ENCODE measurements at regions not wholly inside any gene's neighbourhood (a gene's known extent, or its start where the extent isn't known, plus 50 kb on each side); places are given as distances from the start of the nearest gene placed in this dataset.

DNA sequence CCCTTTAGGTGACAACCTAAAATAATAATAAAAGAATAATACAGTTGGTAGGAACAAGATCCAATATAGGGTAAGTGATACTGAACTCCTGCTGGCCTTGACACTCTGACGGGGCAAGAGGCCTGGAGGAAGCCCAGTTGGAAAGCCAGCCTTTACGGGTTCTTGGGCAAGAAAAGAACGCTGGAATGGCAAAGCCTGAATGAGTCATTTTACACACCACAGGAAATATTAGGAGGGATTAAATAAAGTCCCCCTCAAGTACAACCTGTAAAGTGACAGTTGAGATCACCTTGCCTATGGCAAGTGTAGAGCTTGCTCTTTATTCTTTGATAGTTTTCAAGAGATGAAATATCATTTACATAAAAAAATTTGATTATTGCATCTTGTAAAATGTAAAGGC, 244.5 kb upstream of the TLL1 start (continued):
- no peak for TF ChIP-seq FOXK1 (CRISPR knock-in tag; IDR thresholded peaks at IDR 0.05)
- TF ChIP-seq, protein P1, sequence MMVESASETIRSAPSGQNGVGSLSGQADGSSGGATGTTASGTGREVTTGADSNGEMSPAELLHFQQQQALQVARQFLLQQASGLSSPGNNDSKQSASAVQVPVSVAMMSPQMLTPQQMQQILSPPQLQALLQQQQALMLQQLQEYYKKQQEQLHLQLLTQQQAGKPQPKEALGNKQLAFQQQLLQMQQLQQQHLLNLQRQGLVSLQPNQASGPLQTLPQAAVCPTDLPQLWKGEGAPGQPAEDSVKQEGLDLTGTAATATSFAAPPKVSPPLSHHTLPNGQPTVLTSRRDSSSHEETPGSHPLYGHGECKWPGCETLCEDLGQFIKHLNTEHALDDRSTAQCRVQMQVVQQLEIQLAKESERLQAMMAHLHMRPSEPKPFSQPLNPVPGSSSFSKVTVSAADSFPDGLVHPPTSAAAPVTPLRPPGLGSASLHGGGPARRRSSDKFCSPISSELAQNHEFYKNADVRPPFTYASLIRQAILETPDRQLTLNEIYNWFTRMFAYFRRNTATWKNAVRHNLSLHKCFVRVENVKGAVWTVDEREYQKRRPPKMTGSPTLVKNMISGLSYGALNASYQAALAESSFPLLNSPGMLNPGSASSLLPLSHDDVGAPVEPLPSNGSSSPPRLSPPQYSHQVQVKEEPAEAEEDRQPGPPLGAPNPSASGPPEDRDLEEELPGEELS (CRISPR knock-in tag; IDR thresholded peaks at IDR 0.05) = no peak
- no peak for TF ChIP-seq NFYB (CRISPR knock-in tag; conservative IDR thresholded peaks at IDR 0.05; ENCODE audit: low read depth)
- no peak for TF ChIP-seq ELF4 (CRISPR knock-in tag; IDR thresholded peaks at IDR 0.05; ENCODE audit: low read depth)

DNA sequence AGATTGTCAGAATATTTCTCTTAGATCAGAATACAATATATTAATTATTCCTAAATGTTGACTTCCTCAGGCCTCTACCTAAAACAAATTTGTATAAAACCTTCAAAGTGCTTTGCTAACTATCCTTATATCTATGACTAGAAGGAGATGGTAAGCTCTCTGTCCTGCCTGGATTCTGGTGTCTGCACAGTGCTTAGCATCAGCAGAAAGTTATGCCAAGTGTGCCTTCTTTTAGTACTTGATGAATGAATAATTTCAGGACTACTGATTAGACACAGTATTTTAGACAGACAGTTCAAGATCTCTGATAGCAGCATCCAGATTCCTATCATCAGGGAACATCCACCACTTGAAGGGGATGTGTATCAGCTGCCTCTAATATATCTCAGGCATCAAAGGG, 242.4 kb upstream of the TLL1 start:
- DNase-seq (ENCODE audit: low spot score) = no peak

DNA sequence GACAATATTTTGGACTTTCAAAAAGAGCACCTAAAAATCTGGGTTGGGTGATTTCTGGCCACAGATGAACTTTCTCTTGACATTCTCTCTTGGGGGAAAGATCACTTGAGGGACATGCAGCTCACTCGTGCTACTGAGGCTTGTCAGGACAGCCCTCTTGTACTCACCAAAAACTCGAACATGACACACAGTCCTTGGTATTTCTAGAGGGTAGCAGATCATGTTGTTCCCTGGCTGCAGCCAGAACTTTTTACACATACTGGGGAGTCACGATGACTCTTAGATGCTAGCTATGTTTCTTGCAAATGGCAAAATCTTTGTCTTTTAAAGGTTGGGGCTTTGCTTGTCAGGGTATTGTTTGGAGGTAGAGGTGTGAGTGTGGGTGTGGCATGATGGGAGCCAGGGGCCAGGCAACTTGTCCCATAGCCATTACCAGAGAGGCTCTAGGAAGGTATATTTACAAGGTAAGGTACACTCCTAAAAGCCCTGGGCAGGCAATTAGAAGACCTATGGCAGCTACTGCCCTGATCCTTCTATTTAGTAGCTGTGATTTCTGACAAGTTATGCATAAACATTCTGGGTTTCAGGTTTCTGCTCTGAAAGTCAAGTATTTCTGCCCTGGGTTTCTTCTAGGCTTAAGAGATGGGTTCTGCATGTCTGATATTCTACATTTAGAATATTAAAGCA, 241.7 kb upstream of the TLL1 start:
- CTCF ChIA-PET = no interaction called here
- peaks cover 10% of the 10 kb centered on the region for H3K36me3 Mint-ChIP-seq
- peaks cover 16% of the 10 kb centered on the region for H3K9me3 Mint-ChIP-seq
- TF ChIP-seq ATF1 (CRISPR knock-in tag; IDR thresholded peaks at IDR 0.05) (no peak), SOX15 (CRISPR knock-in tag; IDR thresholded peaks at IDR 0.05) (no peak), ZNF671 (CRISPR knock-in tag; IDR thresholded peaks at IDR 0.05) (no peak), FOXK1 (CRISPR knock-in tag; IDR thresholded peaks at IDR 0.05) (no peak), TEAD4 (CRISPR knock-in tag; IDR thresholded peaks at IDR 0.05) (no peak), ARID4B (CRISPR knock-in tag; IDR thresholded peaks at IDR 0.05; ENCODE audit: borderline replicate concordance) (no peak), ZBTB43 (CRISPR knock-in tag; IDR thresholded peaks at IDR 0.05) (no peak), OVOL2 (CRISPR knock-in tag; IDR thresholded peaks at IDR 0.05; ENCODE audit: borderline replicate concordance) (no peak), MXD4 (CRISPR knock-in tag; IDR thresholded peaks at IDR 0.05; ENCODE audit: borderline replicate concordance) (no peak), NFATC4 (CRISPR knock-in tag; IDR thresholded peaks at IDR 0.05) (no peak), ZNF232 (CRISPR knock-in tag; IDR thresholded peaks at IDR 0.05) (no peak), IRF2 (CRISPR knock-in tag; IDR thresholded peaks at IDR 0.05; ENCODE audit: borderline replicate concordance, low read depth) (no peak), NR2C2 (CRISPR knock-in tag; IDR thresholded peaks at IDR 0.05) (no peak), USF1 (CRISPR knock-in tag; IDR thresholded peaks at IDR 0.05) (no peak)
- TF ChIP-seq, protein P2, sequence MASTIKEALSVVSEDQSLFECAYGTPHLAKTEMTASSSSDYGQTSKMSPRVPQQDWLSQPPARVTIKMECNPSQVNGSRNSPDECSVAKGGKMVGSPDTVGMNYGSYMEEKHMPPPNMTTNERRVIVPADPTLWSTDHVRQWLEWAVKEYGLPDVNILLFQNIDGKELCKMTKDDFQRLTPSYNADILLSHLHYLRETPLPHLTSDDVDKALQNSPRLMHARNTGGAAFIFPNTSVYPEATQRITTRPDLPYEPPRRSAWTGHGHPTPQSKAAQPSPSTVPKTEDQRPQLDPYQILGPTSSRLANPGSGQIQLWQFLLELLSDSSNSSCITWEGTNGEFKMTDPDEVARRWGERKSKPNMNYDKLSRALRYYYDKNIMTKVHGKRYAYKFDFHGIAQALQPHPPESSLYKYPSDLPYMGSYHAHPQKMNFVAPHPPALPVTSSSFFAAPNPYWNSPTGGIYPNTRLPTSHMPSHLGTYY (CRISPR knock-in tag; IDR thresholded peaks at IDR 0.05) = no peak
- TF ChIP-seq, protein P3, sequence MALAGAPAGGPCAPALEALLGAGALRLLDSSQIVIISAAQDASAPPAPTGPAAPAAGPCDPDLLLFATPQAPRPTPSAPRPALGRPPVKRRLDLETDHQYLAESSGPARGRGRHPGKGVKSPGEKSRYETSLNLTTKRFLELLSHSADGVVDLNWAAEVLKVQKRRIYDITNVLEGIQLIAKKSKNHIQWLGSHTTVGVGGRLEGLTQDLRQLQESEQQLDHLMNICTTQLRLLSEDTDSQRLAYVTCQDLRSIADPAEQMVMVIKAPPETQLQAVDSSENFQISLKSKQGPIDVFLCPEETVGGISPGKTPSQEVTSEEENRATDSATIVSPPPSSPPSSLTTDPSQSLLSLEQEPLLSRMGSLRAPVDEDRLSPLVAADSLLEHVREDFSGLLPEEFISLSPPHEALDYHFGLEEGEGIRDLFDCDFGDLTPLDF (CRISPR knock-in tag; IDR thresholded peaks at IDR 0.05) = no peak

More for the DNA sequence above, 242.4 kb upstream of the TLL1 start:
- no peak overlapping the region for H3K4me3 Mint-ChIP-seq
- peaks cover 9% of the 10 kb centered on the region for H3K9me3 Mint-ChIP-seq
- ATAC-seq = no peak
- TF ChIP-seq PREB (CRISPR knock-in tag; IDR thresholded peaks at IDR 0.05; ENCODE audit: borderline replicate concordance) (no peak), GRHL2 (CRISPR knock-in tag; IDR thresholded peaks at IDR 0.05; ENCODE audit: insufficient replicate concordance, severe bottlenecking) (no peak)
- CTCF ChIA-PET = no interaction called here
- H3K36me3 Mint-ChIP-seq = peaks cover 7% of the 10 kb centered on the region; the same call in 1 of the 2 replicates
- no peak overlapping the region for H3K27ac Mint-ChIP-seq
- peaks cover 9% of the 10 kb centered on the region for H3K4me1 Mint-ChIP-seq
- POLR2A ChIA-PET = no interaction called here
- no peaks in the 10 kb centered on the region for H3K27me3 Mint-ChIP-seq (ENCODE audit: low read depth)

More for the DNA sequence above, 241.7 kb upstream of the TLL1 start:
- H3K4me3 Mint-ChIP-seq = no peak overlapping the region
- no peaks in the 10 kb centered on the region for H3K27me3 Mint-ChIP-seq (ENCODE audit: low read depth)
- H3K4me1 Mint-ChIP-seq = peaks cover 9% of the 10 kb centered on the region
- H3K27ac Mint-ChIP-seq = no peak overlapping the region
- POLR2A ChIA-PET = no interaction called here
- ATAC-seq (no peak), DNase-seq (ENCODE audit: low spot score) (no peak)

All from WTC11 (cell line).